Heart left ventricle (tissue), 16 donors: ENCODE measurements at regions not wholly inside any gene's neighbourhood (a gene's known extent, or its start where the extent isn't known, plus 50 kb on each side); places are given as distances from the start of the nearest gene placed in this dataset.

ENCODE experiments used
- ATAC-seq, 4 donors: fragments of 200-7000 bp; cut with Tn5 transposase; one replicate each; pipeline ENCODE4 v1.9.1; 2020 to 2022; ENCODE audit warnings: moderate library complexity in 4 of 4, mild to moderate bottlenecking in 3 of 4, moderate number of reproducible peaks in 1 of 4
- DNase-seq, 5 donors: peaks; one replicate each; pipeline ENCODE4 v3.0.0-alpha.2; 2020
- H3K27ac ChIP-seq, 12 donors: fragments of 200-600 bp; sonication (generic) in 4 of 12; one replicate each; pipeline versions ENCODE4 v1.5.0 to v1.8.0; 2016 to 2022; ENCODE audit warnings: mild to moderate bottlenecking in 2 of 12
- H3K27me3 ChIP-seq, 9 donors: fragments of 200-600 bp; sonication (generic) in 2 of 9; one replicate each; pipeline versions ENCODE4 v1.5.1 to v1.8.0; 2016 to 2022; ENCODE audit warnings: mild to moderate bottlenecking in 3 of 9
- H3K36me3 ChIP-seq, 9 donors: fragments of 200-600 bp; sonication (generic) in 2 of 9; one replicate each; pipeline versions ENCODE4 v1.5.0 to v1.8.0; 2018 to 2022; ENCODE audit warnings: mild to moderate bottlenecking in 2 of 9
- H3K4me1 ChIP-seq, 12 donors: fragments of 200-600 bp; sonication (generic) in 4 of 12; one replicate each; pipeline versions ENCODE4 v1.5.0 to v1.8.0; 2016 to 2022; ENCODE audit warnings: mild to moderate bottlenecking in 3 of 12
- H3K4me3 ChIP-seq, 12 donors: fragments of 200-600 bp; sonication (generic) in 4 of 12; one replicate each; pipeline versions ENCODE4 v1.5.0 to v1.8.0; 2017 to 2022; ENCODE audit warnings: mild to moderate bottlenecking in 9 of 12, moderate library complexity in 4 of 12
- H3K9me3 ChIP-seq, 12 donors: fragments of 200-600 bp; sonication (generic) in 4 of 12; one replicate each; pipeline versions ENCODE4 v1.5.0 to v1.8.0; 2016 to 2022; ENCODE audit warnings: mild to moderate bottlenecking in 1 of 12
- CTCF ChIP-seq, 12 donors: fragments of 200-600 bp; sonication (generic) in 4 of 12; IDR thresholded peaks; one replicate each; pipeline versions ENCODE4 v1.5.0 to v1.8.0; 2018 to 2022; ENCODE audit warnings: antibody characterized with exemption in 12 of 12, mild to moderate bottlenecking in 5 of 12
- POLR2A ChIP-seq, 2 donors: fragments of 450-650 bp; IDR thresholded peaks; one replicate each; pipeline ENCODE4 v1.6.1; 2017; ENCODE audit warnings: antibody characterized with exemption in 2 of 2, mild to moderate bottlenecking in 2 of 2, moderate library complexity in 2 of 2
- WGBS, 4 donors: extraction: QIAGEN DNeasy Blood & Tissue Kit in 2 of 4; methylation state at CpG; one replicate each; pipeline versions ENCODE4 v1.1.5 to v1.1.7; 2013 to 2018; 5-methylcytosine and 5-hydroxymethylcytosine counted together
- intact Hi-C, 10 donors: fragments of 100-400 bp; cut with DNase I; formaldehyde crosslinking; loops; one replicate each; pipeline versions ENCODE4 v1.11.1 to v1.14.2; 2022
- donor health status: ischemic (EF 13 %, LVEDD 7.1; RV severe dilation, severe dysfunction).
- donor health status: healthy with polysubstance abuse.
- donor health status: DM: no; HTN: yes; CAD: no.
- donor health status: DM: no; HTN: no; CAD: no.
- donor health status: ischemic (EF 25% LVEDD 6.9; RV normal size, moderate dysfunction).
- donor health status: ischemic (EF 25% LVEDD 5.7; RV mildly dilated, moderate dysfunction).
- donor health status: healthy.
- donor health status: DM: yes; HTN: yes; CAD: no.
- donor health status: ischemic (EF 35%, LVEDD 5.7; RV mildly dilated, moderate dysfunction).
- donor health status: nonischemic (EF 11% LVEDD 7.7; RV severe dilation, severe dysfunction).
- donor health status: DM: yes; HTN: yes; CAD: no.
- donor health status: PGD.
- donor health status: ischemic (EF 29% LVEDD 5.4; RV normal size, mild dysfunction).
- donor health status: nonischemic (EF 23%, LVEDD 6.1; RV moderate dilation, normal function).

GRCh38 chr3:94611596-94611995 lies 548.7 kb downstream of the NSUN3 start:
- H3K36me3 ChIP-seq: no peaks in the 10 kb centered on the region
- TF ChIP-seq POLR2A (IDR thresholded peaks at IDR 0.05): no peak
- TF ChIP-seq CTCF (IDR thresholded peaks at IDR 0.05): no peak
- H3K4me1 ChIP-seq: no peaks in the 10 kb centered on the region
- no peak overlapping the region for H3K4me3 ChIP-seq
- 80 to 84% (median 81%) methylated on average over 5 of the region's 5 CpGs for WGBS, 4 donors
- intact Hi-C loops: no loop called here
- no peaks in the 10 kb centered on the region for H3K27me3 ChIP-seq
- ATAC-seq: no peak
- no peaks in the 10 kb centered on the region for H3K9me3 ChIP-seq
- DNase-seq: no peak
- H3K27ac ChIP-seq: no peak overlapping the region

DNA sequence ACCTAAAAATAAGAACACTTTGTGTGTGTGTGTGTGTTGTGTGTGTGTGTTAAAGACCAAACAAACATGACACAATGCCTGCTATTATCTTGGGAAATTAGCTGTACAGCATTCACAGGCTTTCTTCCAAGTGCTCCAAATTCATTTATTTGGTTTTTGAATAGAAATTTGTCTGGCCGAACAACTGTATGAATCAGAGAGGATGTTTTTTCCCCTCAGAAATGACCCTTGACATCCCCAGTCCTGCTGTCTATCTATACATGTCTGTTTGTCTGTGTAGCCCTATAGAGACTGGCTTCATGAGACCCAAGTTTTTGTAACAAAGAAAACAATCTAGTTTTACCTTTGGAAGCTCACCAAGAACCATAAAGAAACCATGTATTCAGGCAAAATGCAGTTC lies 549.8 kb downstream of the NSUN3 start:
- no peak for TF ChIP-seq CTCF (IDR thresholded peaks at IDR 0.05)
- no peak for TF ChIP-seq POLR2A (IDR thresholded peaks at IDR 0.05)
- Histone ChIP-seq H3K27ac (no peak overlapping the region), H3K36me3 (no peaks in the 10 kb centered on the region), H3K4me3 (no peak overlapping the region), H3K9me3 (no peaks in the 10 kb centered on the region), H3K27me3 (no peaks in the 10 kb centered on the region), H3K4me1 (no peaks in the 10 kb centered on the region)
- DNase-seq: no peak
- intact Hi-C loops: no loop called here
- whole genome bisulfite sequencing, 4 donors: 52 to 80% (median 68%) methylated on average over 1 of the region's 1 CpG
- no peak for ATAC-seq

- no peak overlapping the region for H3K4me3 ChIP-seq
- intact Hi-C loops: no loop called here
- no peaks in the 10 kb centered on the region for H3K4me1 ChIP-seq
- no peaks in the 10 kb centered on the region for H3K36me3 ChIP-seq
- no peaks in the 10 kb centered on the region for H3K9me3 ChIP-seq
- H3K27ac ChIP-seq: no peak overlapping the region
- DNase-seq (no peak), ATAC-seq (no peak)
- WGBS, 4 donors: 65 to 78% (median 75%) methylated on average over 4 of the region's 4 CpGs
- no peaks in the 10 kb centered on the region for H3K27me3 ChIP-seq
- TF ChIP-seq CTCF (IDR thresholded peaks at IDR 0.05): no peak
- no peak for TF ChIP-seq POLR2A (IDR thresholded peaks at IDR 0.05)
These were observed 551.3 kb downstream of the NSUN3 start for GRCh38 chr3:94614192-94614591.

- Histone ChIP-seq H3K9me3 (no peaks in the 10 kb centered on the region), H3K4me1 (no peaks in the 10 kb centered on the region), H3K27me3 (no peaks in the 10 kb centered on the region), H3K27ac (no peak overlapping the region), H3K4me3 (no peak overlapping the region), H3K36me3 (no peaks in the 10 kb centered on the region)
- TF ChIP-seq POLR2A (IDR thresholded peaks at IDR 0.05) (no peak), CTCF (IDR thresholded peaks at IDR 0.05) (no peak)
- DNase-seq (no peak), ATAC-seq (no peak)
- intact Hi-C loops: no loop called here
- WGBS, 4 donors: 43 to 68% (median 51%) methylated on average over 2 of the region's 2 CpGs
These were observed 552.6 kb downstream of the NSUN3 start for GRCh38 chr3:94615275-94616065.
